PC-3 (cell line): ENCODE measurements at regions not wholly inside any gene's neighbourhood (a gene's known extent, or its start where the extent isn't known, plus 50 kb on each side); places are given as distances from the start of the nearest gene placed in this dataset.

ENCODE experiments used
- ATAC-seq: fragments of 200-7000 bp; cut with Tn5 transposase; 2 replicates; pipeline ENCODE4 v1.9.1; 2020; ENCODE audit warnings: mild to moderate bottlenecking, moderate library complexity
- BruUV-seq: library from RNA; stranded (reverse); fragments of 400-500 nt; replicated peaks from 2 replicates; lab custom pipeline; 2021; lab: Mats Ljungman, UMichigan
- CTCF ChIA-PET: fragments of 300-600 bp; sonication (Branson Sonifier 250); formaldehyde crosslinking; loops from one replicate; lab custom pipeline; 2022; ENCODE audit warnings: antibody characterized with exemption; lab: Charles Lee
- POLR2A ChIA-PET: fragments of 300-600 bp; sonication (Branson Sonifier 250); formaldehyde crosslinking; loops from one replicate; lab custom pipeline; 2022; ENCODE audit warnings: antibody characterized with exemption; ENCODE audit not compliant: unreplicated experiment; lab: Charles Lee
- DNase-seq: peaks from one replicate; pipeline ENCODE4 v3.0.0-alpha.2; 2015
- H2AFZ ChIP-seq: fragments of 300-600 bp; sonication (generic); 2 replicates; pipeline ENCODE4 v1.6.0; 2016; ENCODE audit warnings: antibody characterized with exemption, low read length
- H3F3A ChIP-seq: fragments of 300-600 bp; sonication (generic); one replicate; pipeline ENCODE4 v1.6.0; 2017; ENCODE audit warnings: antibody characterized with exemption, low read length, control low read depth, mild to moderate bottlenecking; ENCODE audit not compliant: unreplicated experiment
- H3K27ac ChIP-seq: fragments of 300-600 bp; sonication (generic); 2 replicates; pipeline ENCODE4 v1.5.1; 2016; ENCODE audit warnings: mild to moderate bottlenecking, low read length
- H3K27me3 ChIP-seq: fragments of 300-600 bp; sonication (generic); 2 replicates; pipeline ENCODE4 v1.6.1; 2016; ENCODE audit warnings: low read length, mixed read lengths
- H3K36me3 ChIP-seq: fragments of 300-600 bp; sonication (generic); 2 replicates; pipeline ENCODE4 v1.6.1; 2016; ENCODE audit warnings: low read depth, mixed run types, low read length, mixed read lengths
- H3K4me1 ChIP-seq: fragments of 300-600 bp; sonication (generic); 2 replicates; pipeline ENCODE4 v1.5.1; 2016; ENCODE audit warnings: low read length; ENCODE audit not compliant: insufficient read depth
- H3K4me2 ChIP-seq: fragments of 300-600 bp; sonication (generic); 2 replicates; pipeline ENCODE4 v1.6.0; 2016; ENCODE audit warnings: low read length
- H3K4me3 ChIP-seq: fragments of 300-600 bp; sonication (generic); 2 replicates; pipeline ENCODE4 v1.5.1; 2016; ENCODE audit warnings: mild to moderate bottlenecking, low read length, mixed read lengths
- H3K79me2 ChIP-seq: fragments of 300-600 bp; sonication (generic); 2 replicates; pipeline ENCODE4 v1.6.1; 2017; ENCODE audit warnings: low read length, mixed read lengths
- H3K9ac ChIP-seq: fragments of 300-600 bp; sonication (generic); 2 replicates; pipeline ENCODE4 v1.6.0; 2016; ENCODE audit warnings: mild to moderate bottlenecking, low read length
- H3K9me2 ChIP-seq: fragments of 300-600 bp; sonication (generic); replicated peaks from 2 replicates; pipeline ENCODE4 v1.6.1; 2016; ENCODE audit warnings: mixed run types, low read length, mixed read lengths
- H3K9me3 ChIP-seq: fragments of 300-600 bp; sonication (generic); 2 replicates; pipeline ENCODE4 v1.6.1; 2016; ENCODE audit warnings: low read length, mixed read lengths
- H4K20me1 ChIP-seq: fragments of 300-600 bp; sonication (generic); 2 replicates; pipeline ENCODE4 v1.6.1; 2016; ENCODE audit warnings: low read length, mixed read lengths
- CTCF ChIP-seq: fragments of 300-600 bp; sonication (generic); conservative IDR thresholded peaks from 2 replicates; pipeline ENCODE4 v1.5.1; 2017; ENCODE audit warnings: antibody characterized with exemption, low read depth, mild to moderate bottlenecking, low read length
- EZH2 ChIP-seq: fragments of 300-600 bp; sonication (generic); IDR thresholded peaks from one replicate; pipeline ENCODE4 v1.6.1; 2017; ENCODE audit warnings: antibody characterized with exemption, mild to moderate bottlenecking, low read length; ENCODE audit not compliant: unreplicated experiment
- EZH2phosphoT487 ChIP-seq: fragments of 300-600 bp; sonication (generic); IDR thresholded peaks from 2 replicates; pipeline ENCODE4 v1.6.1; 2018; ENCODE audit warnings: mild to moderate bottlenecking, antibody characterized with exemption, low read length, borderline replicate concordance
- intact Hi-C: fragments of 100-400 bp; cut with micrococcal nuclease; formaldehyde crosslinking; loops from 2 replicates; pipeline ENCODE4 v1.9.0; 2023

- CTCF ChIA-PET = no interaction called here
Observed at GRCh38 chr15:94987085-94987484, 755.7 kb downstream of the MCTP2 start.

GRCh38 chr15:94991718-94992117, 760.4 kb downstream of the MCTP2 start:
- H3F3A ChIP-seq = no peaks in the 10 kb centered on the region
- H3K36me3 ChIP-seq = no peaks in the 10 kb centered on the region
- H3K79me2 ChIP-seq = no peaks in the 10 kb centered on the region
- no peaks in the 10 kb centered on the region for H4K20me1 ChIP-seq
- no peaks in the 10 kb centered on the region for H3K9me2 ChIP-seq
- H3K4me1 ChIP-seq = no peaks in the 10 kb centered on the region
- no peak overlapping the region for H3K27ac ChIP-seq
- no peak overlapping the region for H3K4me2 ChIP-seq
- ATAC-seq (no peak), DNase-seq (no peak)
- ChIA-PET CTCF (no interaction called here), POLR2A (no interaction called here)
- intact Hi-C loops = no loop called here
- no peak overlapping the region for H3K9ac ChIP-seq
- no peak overlapping the region for H3K4me3 ChIP-seq
- no peaks in the 10 kb centered on the region for H3K27me3 ChIP-seq
- TF ChIP-seq EZH2phosphoT487 (no peak), CTCF (no peak), EZH2 (no peak)
- H2AFZ ChIP-seq = no peak overlapping the region
- no TSS peak for BruUV-seq
- H3K9me3 ChIP-seq = no peaks in the 10 kb centered on the region

More at GRCh38 chr15:94987085-94987484, 755.7 kb downstream of the MCTP2 start:
- Histone ChIP-seq H3K79me2 (no peaks in the 10 kb centered on the region), H3K9ac (no peak overlapping the region), H3K27me3 (no peaks in the 10 kb centered on the region; the same call in 1 of the 2 replicates), H3K4me2 (no peak overlapping the region), H3K4me3 (no peak overlapping the region), H3F3A (no peaks in the 10 kb centered on the region), H3K9me3 (no peaks in the 10 kb centered on the region), H2AFZ (no peak overlapping the region), H4K20me1 (no peaks in the 10 kb centered on the region), H3K4me1 (no peaks in the 10 kb centered on the region), H3K36me3 (no peaks in the 10 kb centered on the region), H3K27ac (no peak overlapping the region), H3K9me2 (no peaks in the 10 kb centered on the region)
- no peak for TF ChIP-seq CTCF
- TF ChIP-seq EZH2phosphoT487 = no peak
- TF ChIP-seq EZH2 = no peak
- DNase-seq (no peak), ATAC-seq (no peak)
- intact Hi-C loops = no loop called here
- BruUV-seq = no TSS peak
- POLR2A ChIA-PET = no interaction called here

GRCh38 chr15:95009635-95010034, 778.3 kb downstream of the MCTP2 start:
- Histone ChIP-seq H3K9me2 (no peaks in the 10 kb centered on the region), H3F3A (no peaks in the 10 kb centered on the region), H3K4me2 (no peak overlapping the region), H3K9me3 (no peaks in the 10 kb centered on the region), H3K4me1 (no peaks in the 10 kb centered on the region), H4K20me1 (no peaks in the 10 kb centered on the region), H3K27ac (no peak overlapping the region), H3K4me3 (no peak overlapping the region), H3K36me3 (no peaks in the 10 kb centered on the region), H3K79me2 (no peaks in the 10 kb centered on the region), H3K9ac (no peak overlapping the region), H2AFZ (no peak overlapping the region), H3K27me3 (0 out of 2 replicates have a peak, but pooled peaks cover 3% of the 10 kb centered on the region)
- TF ChIP-seq EZH2phosphoT487 = no peak
- TF ChIP-seq CTCF = no peak
- no peak for TF ChIP-seq EZH2
- intact Hi-C loops = no loop called here
- DNase-seq (no peak), ATAC-seq (no peak)
- BruUV-seq = no TSS peak
- CTCF ChIA-PET = no interaction called here
- POLR2A ChIA-PET = no interaction called here
